ENCODE measurements at regions not wholly inside any gene's neighbourhood (a gene's known extent, or its start where the extent isn't known, plus 50 kb on each side); places are given as distances from the start of the nearest gene placed in this dataset.
"Not testable (repeated sequence)": the region's sequence is repeated elsewhere in the genome, so short reads cannot be mapped to it uniquely, and the experiment has no call there.

DNA sequence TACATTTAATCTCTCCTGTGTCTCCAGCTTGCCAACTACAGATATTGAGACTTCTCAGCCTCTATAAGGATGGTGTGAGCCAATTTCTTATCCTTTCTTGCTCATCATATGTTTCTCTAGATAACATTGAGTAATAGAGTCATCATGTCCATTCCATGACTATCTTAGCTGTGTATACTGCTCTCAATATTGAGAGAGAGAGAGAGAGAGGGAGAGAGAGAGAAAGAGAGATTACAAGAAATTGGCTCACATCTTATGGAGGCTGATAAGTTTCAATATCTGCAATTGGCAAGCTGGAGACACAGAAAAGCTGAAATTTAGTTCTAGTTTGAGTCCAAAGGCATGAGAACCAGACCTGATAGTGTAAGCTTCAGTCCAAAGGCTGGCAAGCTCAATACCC lies 110.8 kb upstream of the MSMB start:
- not testable (repeated sequence) for TF ChIP-seq CTCF (IDR thresholded peaks at IDR 0.05); POLR2A (IDR thresholded peaks at IDR 0.05); EP300 (IDR thresholded peaks at IDR 0.05; ENCODE audit: low read depth); POLR2AphosphoS5 (IDR thresholded peaks at IDR 0.05)
